SK-N-SH (cell line): ENCODE measurements at regions not wholly inside any gene's neighbourhood (a gene's known extent, or its start where the extent isn't known, plus 50 kb on each side); places are given as distances from the start of the nearest gene placed in this dataset.

Experiments used
- CTCF ChIA-PET: fragments of 300-600, 350-600 bp; formaldehyde crosslinking; extraction: SDS; loops from one replicate; lab custom pipeline; 2021; lab: Yijun Ruan, JAX
- POLR2A ChIA-PET: fragments of 350-600 bp; sonication (Branson Sonifier 250); formaldehyde crosslinking; extraction: SDS; loops from one replicate; lab custom pipeline; 2020; ENCODE audit warnings: antibody characterized with exemption, inconsistent platforms; lab: Yijun Ruan, JAX
- DNase-seq: peaks from one replicate; pipeline ENCODE4 v3.0.0; 2012
- H2AFZ ChIP-seq: fragments of 200-600 bp; sonication (generic); 2 replicates; pipeline ENCODE4 v1.8.1; 2016; ENCODE audit warnings: antibody characterized with exemption, mild to moderate bottlenecking, low read depth
- H3F3A ChIP-seq: fragments of 200-600 bp; sonication (generic); replicated peaks from 2 replicates; pipeline ENCODE3; 2016; ENCODE audit warnings: antibody characterized with exemption, mild to moderate bottlenecking; ENCODE audit not compliant: insufficient read depth
- H3K27ac ChIP-seq, 2 experiments: fragments of 200-500 bp in 1 of 2; fragments of 200-600 bp in 1 of 2; sonication (Bioruptor generic) in 1 of 2; sonication (generic), shearing (Covaris generic) in 1 of 2; 2 replicates each; pipeline versions ENCODE4 v1.5.1 to v1.6.1; 2014 to 2016; ENCODE audit warnings: low read depth in 2 of 2, inconsistent platforms in 1 of 2, low read length in 1 of 2, mild to moderate bottlenecking in 1 of 2, mixed read lengths in 1 of 2
- H3K27me3 ChIP-seq: fragments of 200-600 bp; sonication (generic), shearing (Covaris generic); 2 replicates; pipeline ENCODE4 v1.6.1; 2016; ENCODE audit warnings: mixed run types; ENCODE audit not compliant: insufficient read depth
- H3K36me3 ChIP-seq, 2 experiments: fragments of 200-500 bp in 1 of 2; fragments of 200-600 bp in 1 of 2; sonication (Bioruptor generic) in 1 of 2; sonication (generic) in 1 of 2; replicated peaks in 1 of 2; 2 replicates each; pipeline versions ENCODE3 to v1.5.1; 2014 to 2016; ENCODE audit warnings: low read length in 1 of 2, mild to moderate bottlenecking in 1 of 2; ENCODE audit not compliant: insufficient read depth in 2 of 2, control insufficient read depth in 1 of 2
- H3K4me1 ChIP-seq, 2 experiments: fragments of 200-500 bp in 1 of 2; fragments of 200-600 bp in 1 of 2; sonication (Bioruptor generic) in 1 of 2; sonication (generic), shearing (Covaris generic) in 1 of 2; 2 replicates each; pipeline versions ENCODE4 v1.5.1 to v1.6.1; 2014 to 2016; ENCODE audit warnings: low read depth in 1 of 2, low read length in 1 of 2, mixed run types in 1 of 2; ENCODE audit not compliant: insufficient read depth in 2 of 2, control insufficient read depth in 1 of 2
- H3K4me2 ChIP-seq: fragments of 200-600 bp; sonication (generic), shearing (Covaris generic); 2 replicates; pipeline ENCODE4 v1.6.1; 2017; ENCODE audit warnings: mixed run types
- H3K4me3 ChIP-seq, 2 experiments: fragments of 200-500 bp in 1 of 2; fragments of 200-600 bp in 1 of 2; sonication (Bioruptor generic) in 1 of 2; sonication (generic), shearing (Covaris generic) in 1 of 2; 2 replicates each; pipeline versions ENCODE4 v1.5.1 to v1.8.1; 2014 to 2016; ENCODE audit warnings: low read depth in 2 of 2, inconsistent platforms in 1 of 2, low read length in 1 of 2, mild to moderate bottlenecking in 1 of 2, mixed read lengths in 1 of 2, moderate library complexity in 1 of 2
- H3K79me2 ChIP-seq: fragments of 200-600 bp; sonication (generic); 2 replicates; pipeline ENCODE4 v1.8.1; 2017; ENCODE audit warnings: mild to moderate bottlenecking; ENCODE audit not compliant: insufficient read depth
- H3K9ac ChIP-seq: fragments of 200-600 bp; sonication (generic); 2 replicates; pipeline ENCODE4 v1.6.1; 2017; ENCODE audit warnings: mixed run types
- H3K9me2 ChIP-seq: fragments of 200-600 bp; sonication (generic); 2 replicates; pipeline ENCODE4 v1.6.1; 2017; ENCODE audit warnings: mixed run types
- H3K9me3 ChIP-seq: fragments of 200-600 bp; sonication (generic); 2 replicates; pipeline ENCODE4 v1.6.1; 2017; ENCODE audit warnings: mixed run types, mild to moderate bottlenecking, moderate library complexity
- H4K20me1 ChIP-seq: fragments of 200-600 bp; sonication (generic); 2 replicates; pipeline ENCODE4 v1.6.1; 2017; ENCODE audit warnings: mild to moderate bottlenecking, mixed run types; ENCODE audit not compliant: insufficient read depth
- CTCF ChIP-seq: fragments of 200-600 bp; sonication (generic); IDR thresholded peaks from 2 replicates; pipeline ENCODE4 v1.6.1; 2017; ENCODE audit warnings: antibody characterized with exemption, mild to moderate bottlenecking, moderate library complexity
- ELF1 ChIP-seq: IDR thresholded peaks from 2 replicates; pipeline ENCODE4 v1.4.0; 2012
- EP300 ChIP-seq, 2 experiments: IDR thresholded peaks; 2 replicates each; pipeline versions ENCODE4 v1.4.0 to v1.6.1; 2012; ENCODE audit warnings: borderline replicate concordance in 1 of 2, low read depth in 1 of 2, low read length in 1 of 2
- FOXM1 ChIP-seq: IDR thresholded peaks from 2 replicates; pipeline ENCODE4 v1.4.0; 2012; ENCODE audit warnings: low read depth, mild to moderate bottlenecking
- GABPA ChIP-seq: IDR thresholded peaks from 2 replicates; pipeline ENCODE4 v1.4.0; 2012; ENCODE audit warnings: low read depth, mild to moderate bottlenecking
- GATA2 ChIP-seq: sonication (generic); formaldehyde crosslinking; IDR thresholded peaks from 2 replicates; pipeline ENCODE4 v1.5.0; 2020; ENCODE audit warnings: mild to moderate bottlenecking, missing genetic modification reagents
- IRF3 ChIP-seq: fragments of 150-350 bp; IDR thresholded peaks from 2 replicates; pipeline ENCODE4 v1.6.1; 2016; ENCODE audit warnings: mild to moderate bottlenecking, low read depth, low read length
- JUND ChIP-seq: IDR thresholded peaks from 2 replicates; pipeline ENCODE4 v1.4.0; 2012
- MAX ChIP-seq: IDR thresholded peaks from 2 replicates; pipeline ENCODE4 v1.4.0; 2012; ENCODE audit warnings: low read depth
- MEF2A ChIP-seq: IDR thresholded peaks from 2 replicates; pipeline ENCODE4 v1.4.0; 2012; ENCODE audit warnings: low read depth, borderline replicate concordance
- MXI1 ChIP-seq: IDR thresholded peaks from 2 replicates; pipeline ENCODE4 v1.6.1; 2012; ENCODE audit warnings: mild to moderate bottlenecking, low read depth, low read length, improper control_type of control experiment
- NRF1 ChIP-seq: IDR thresholded peaks from 2 replicates; pipeline ENCODE4 v1.6.1; 2012; ENCODE audit warnings: low read depth, mild to moderate bottlenecking, low read length
- RCOR1 ChIP-seq: fragments of 150-350 bp; IDR thresholded peaks from 2 replicates; pipeline ENCODE4 v1.6.1; 2017; ENCODE audit warnings: antibody characterized with exemption, low read length
- REST ChIP-seq: IDR thresholded peaks from 2 replicates; pipeline ENCODE4 v1.6.1; 2012; ENCODE audit warnings: mild to moderate bottlenecking, low read depth, low read length, moderate library complexity
- TAF1 ChIP-seq: IDR thresholded peaks from 2 replicates; pipeline ENCODE4 v1.6.1; 2012; ENCODE audit warnings: low read depth, mild to moderate bottlenecking, low read length, moderate library complexity, borderline replicate concordance
- TCF12 ChIP-seq: IDR thresholded peaks from 2 replicates; pipeline ENCODE4 v1.4.0; 2012
- ZBTB33 ChIP-seq: IDR thresholded peaks from 2 replicates; pipeline ENCODE4 v1.4.0; 2012; ENCODE audit warnings: low read depth, borderline replicate concordance
- WGBS: methylation state at CpG from one replicate; pipeline ENCODE4 v1.1.6; 2017; ENCODE audit warnings: low lambda C conversion rate; 5-methylcytosine and 5-hydroxymethylcytosine counted together

- no peak overlapping the region for H3K9ac ChIP-seq
- no peaks in the 10 kb centered on the region for H3K36me3 ChIP-seq
- no peak for DNase-seq
- H3K4me3 ChIP-seq = no peak overlapping the region
- H3K9me2 ChIP-seq = no peaks in the 10 kb centered on the region
- peaks cover 3% of the 10 kb centered on the region for H3F3A ChIP-seq
- no peak overlapping the region for H3K27ac ChIP-seq
- ChIA-PET POLR2A (no interaction called here), CTCF (interaction anchor here (1.0 kb wide), 1 partner anchor 9 kb away, joined by 3 read pairs; no protein-coding TSS in a partner anchor)
- 0 out of 2 replicates have a peak overlapping the region, but pooled peaks have one; percentile 22 for H2AFZ ChIP-seq
- H4K20me1 ChIP-seq = no peaks in the 10 kb centered on the region
- TF ChIP-seq RCOR1 (no peak), FOXM1 (no peak), EP300 (IDR thresholded peaks at IDR 0.05; ENCODE audit: borderline replicate concordance in 1 of 2, low read depth in 1 of 2, low read length in 1 of 2) (no peak)
- WGBS = 91% methylated on average over 2 of the region's 2 CpGs
- H3K27me3 ChIP-seq = no peaks in the 10 kb centered on the region
- no peaks in the 10 kb centered on the region; a peak in 1 of 4 replicates for H3K4me1 ChIP-seq
- H3K4me2 ChIP-seq = no peak overlapping the region
- no peaks in the 10 kb centered on the region for H3K9me3 ChIP-seq
- H3K79me2 ChIP-seq = no peaks in the 10 kb centered on the region
Observed at GRCh38 chr18:28459587-28459986, 282.7 kb upstream of the CDH2 start.

GRCh38 chr18:28458751-28459150 lies 281.8 kb upstream of the CDH2 start:
- TF ChIP-seq GABPA (no peak), GATA2 (CRISPR knock-in tag) (no peak), NRF1 (no peak), REST (no peak), CTCF (no peak), TAF1 (no peak), EP300 (IDR thresholded peaks at IDR 0.05; ENCODE audit: borderline replicate concordance in 1 of 2, low read depth in 1 of 2, low read length in 1 of 2) (no peak), ZBTB33 (no peak), IRF3 (no peak), ELF1 (no peak), TCF12 (no peak), MEF2A (no peak), MAX (no peak), MXI1 (no peak), JUND (no peak)
- H2AFZ ChIP-seq = no peak overlapping the region
- H4K20me1 ChIP-seq = no peaks in the 10 kb centered on the region
- H3K9me3 ChIP-seq = no peaks in the 10 kb centered on the region
- no peak overlapping the region for H3K4me2 ChIP-seq
- no peak for DNase-seq
- H3K4me3 ChIP-seq = no peak overlapping the region
- WGBS = 84% methylated on average over 1 of the region's 1 CpG
- ChIA-PET CTCF (interaction anchor here (1.0 kb wide), 1 partner anchor 10 kb away, joined by 3 read pairs; no protein-coding TSS in a partner anchor), POLR2A (no interaction called here)
- H3F3A ChIP-seq = peaks cover 3% of the 10 kb centered on the region
- no peaks in the 10 kb centered on the region for H3K79me2 ChIP-seq
- no peak overlapping the region for H3K9ac ChIP-seq
- no peaks in the 10 kb centered on the region for H3K36me3 ChIP-seq
- no peaks in the 10 kb centered on the region for H3K27me3 ChIP-seq
- no peaks in the 10 kb centered on the region for H3K9me2 ChIP-seq
- no peaks in the 10 kb centered on the region; a peak in 1 of 4 replicates for H3K4me1 ChIP-seq
- no peak overlapping the region for H3K27ac ChIP-seq
